Right atrium auricular region (tissue), 2 donors: ENCODE measurements at regions not wholly inside any gene's neighbourhood (a gene's known extent, or its start where the extent isn't known, plus 50 kb on each side); places are given as distances from the start of the nearest gene placed in this dataset.
"Not testable (repeated sequence)": the region's sequence is repeated elsewhere in the genome, so short reads cannot be mapped to it uniquely, and the experiment has no call there.

Experiments
- DNase-seq: peaks from one replicate; pipeline ENCODE4 v3.0.0-alpha.2; 2019; ENCODE audit warnings: low spot score
- H3K27ac ChIP-seq, 2 donors: fragments of 200-600 bp; sonication (generic); 1 replicate in 1 of 2; 2 replicates in 1 of 2; pipeline ENCODE4 v1.5.1; 2016 to 2019
- H3K27me3 ChIP-seq, 2 donors: fragments of 200-600 bp; sonication (generic); one replicate each; pipeline versions ENCODE4 v1.5.1 to v1.6.0; 2017 to 2019
- H3K36me3 ChIP-seq: fragments of 200-600 bp; sonication (generic); one replicate; pipeline ENCODE4 v1.5.1; 2016
- H3K4me1 ChIP-seq, 2 donors: fragments of 200-600 bp; sonication (generic); one replicate each; pipeline versions ENCODE4 v1.5.1 to v1.6.0; 2017 to 2019
- H3K4me3 ChIP-seq, 2 donors: fragments of 200-600 bp; sonication (generic); 1 replicate in 1 of 2; 2 replicates in 1 of 2; pipeline ENCODE4 v1.5.1; 2017 to 2019; ENCODE audit warnings: mild to moderate bottlenecking in 1 of 2, moderate library complexity in 1 of 2
- H3K9me3 ChIP-seq, 2 donors: fragments of 200-600 bp; sonication (generic); one replicate each; pipeline ENCODE4 v1.5.1; 2019
- CTCF ChIP-seq, 2 donors: fragments of 200-600 bp; sonication (generic); IDR thresholded peaks; one replicate each; pipeline ENCODE4 v1.5.1; 2019; ENCODE audit warnings: antibody characterized with exemption in 2 of 2

GRCh38 chr15:96207377-96208006 is 123.0 kb upstream of the NR2F2 start:
- no peaks in the 10 kb centered on the region for H3K9me3 ChIP-seq
- no peak overlapping the region for H3K4me3 ChIP-seq
- H3K27me3 ChIP-seq, result no peaks in the 10 kb centered on the region
- H3K36me3 ChIP-seq, result no peaks in the 10 kb centered on the region
- TF ChIP-seq CTCF (IDR thresholded peaks at IDR 0.05), result no peak
- peaks cover 0 to 4% of the 10 kb centered on the region in 2 donors for H3K4me1 ChIP-seq
- DNase-seq, result no peak
- H3K27ac ChIP-seq, result no peak overlapping the region

- Histone ChIP-seq H3K36me3 (no peaks in the 10 kb centered on the region), H3K27me3 (no peaks in the 10 kb centered on the region), H3K4me3 (no peak overlapping the region), H3K27ac (no peak overlapping the region), H3K4me1 (peaks cover 0 to 4% of the 10 kb centered on the region in 2 donors), H3K9me3 (no peaks in the 10 kb centered on the region)
- DNase-seq, result no peak
- no peak for TF ChIP-seq CTCF (IDR thresholded peaks at IDR 0.05)
Measured at GRCh38 chr15:96209285-96209735, 121.2 kb upstream of the NR2F2 start.

GRCh38 chr15:96213045-96213444 is 117.5 kb upstream of the NR2F2 start:
- DNase-seq, result no peak
- TF ChIP-seq CTCF (IDR thresholded peaks at IDR 0.05), result no peak
- Histone ChIP-seq H3K27me3 (no peaks in the 10 kb centered on the region), H3K36me3 (no peaks in the 10 kb centered on the region), H3K4me1 (peaks cover 0 to 4% of the 10 kb centered on the region in 2 donors), H3K4me3 (no peak overlapping the region), H3K27ac (no peak overlapping the region), H3K9me3 (no peaks in the 10 kb centered on the region)

DNA sequence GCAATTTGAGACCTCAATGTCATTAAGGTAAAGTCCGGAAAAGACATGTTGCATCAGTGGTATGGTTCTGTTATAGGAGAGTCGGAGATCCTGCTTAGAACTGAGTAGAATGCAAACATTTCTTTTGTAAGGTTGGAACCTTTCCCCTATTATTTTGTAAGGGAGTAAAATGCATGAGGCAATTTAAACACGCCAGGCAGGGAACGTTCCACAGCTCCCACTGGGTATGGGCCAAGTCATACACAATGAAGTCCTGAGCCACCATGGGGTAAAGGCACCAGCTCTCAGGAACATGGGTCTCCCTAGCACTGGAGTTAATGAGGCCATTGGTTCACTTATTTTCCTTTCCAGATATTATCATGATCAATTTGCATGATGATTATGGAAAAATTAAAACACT is 116.6 kb upstream of the NR2F2 start:
- no peak for DNase-seq
- H3K36me3 ChIP-seq, result no peaks in the 10 kb centered on the region
- no peak for TF ChIP-seq CTCF (IDR thresholded peaks at IDR 0.05)
- no peak overlapping the region for H3K4me3 ChIP-seq
- H3K27ac ChIP-seq, result no peak overlapping the region
- H3K9me3 ChIP-seq, result no peaks in the 10 kb centered on the region
- no peaks in the 10 kb centered on the region for H3K27me3 ChIP-seq
- peaks cover 0 to 4% of the 10 kb centered on the region in 2 donors for H3K4me1 ChIP-seq

DNA sequence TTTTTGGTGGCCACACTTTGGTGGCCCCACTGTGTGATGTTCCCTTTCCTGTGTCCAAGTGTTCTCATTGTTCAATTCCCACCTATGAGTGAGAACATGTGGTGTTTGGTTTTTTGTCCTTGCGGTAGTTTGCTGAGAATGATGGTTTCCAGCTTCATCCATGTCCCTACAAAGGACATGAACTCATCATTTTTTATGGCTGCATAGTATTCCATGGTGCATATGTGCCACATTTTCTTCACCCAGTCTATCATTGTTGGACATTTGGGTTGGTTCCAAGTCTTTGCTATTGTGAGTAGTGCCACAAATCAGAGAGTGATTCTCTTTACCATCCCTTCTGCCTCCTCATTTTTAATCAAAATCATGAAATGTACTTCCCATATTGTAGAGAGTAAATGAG is 114.0 kb upstream of the NR2F2 start:
- not testable (repeated sequence) for H3K4me3 ChIP-seq, H3K27ac ChIP-seq, H3K27me3 ChIP-seq, H3K4me1 ChIP-seq, H3K9me3 ChIP-seq, H3K36me3 ChIP-seq, DNase-seq

DNA sequence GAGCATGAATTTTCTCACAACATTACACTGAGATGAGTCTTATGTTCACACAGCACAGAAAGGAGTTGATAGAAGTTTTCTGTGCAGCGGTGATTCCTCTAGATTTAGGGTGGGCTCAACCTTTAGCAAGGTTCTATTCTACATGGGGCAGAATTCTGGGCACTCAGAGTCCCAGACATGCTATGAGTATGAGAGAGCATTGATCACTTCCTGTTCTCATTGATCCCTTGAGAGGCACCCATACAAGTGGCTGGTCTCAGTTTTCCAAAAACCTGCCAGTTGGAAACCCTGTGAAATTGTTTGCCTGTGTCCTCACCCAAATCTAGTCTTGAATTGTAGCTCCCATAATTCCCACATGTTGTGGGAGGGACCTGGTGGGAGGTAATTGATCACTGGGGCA is 112.5 kb upstream of the NR2F2 start:
- no peaks in the 10 kb centered on the region for H3K27me3 ChIP-seq
- H3K4me3 ChIP-seq, result no peak overlapping the region
- no peak for TF ChIP-seq CTCF (IDR thresholded peaks at IDR 0.05)
- H3K27ac ChIP-seq, result no peak overlapping the region
- no peaks in the 10 kb centered on the region for H3K9me3 ChIP-seq
- no peak for DNase-seq
- H3K36me3 ChIP-seq, result no peaks in the 10 kb centered on the region
- no peaks in the 10 kb centered on the region for H3K4me1 ChIP-seq
